HFF-Myc (cell line): ENCODE measurements at regions not wholly inside any gene's neighbourhood (a gene's known extent, or its start where the extent isn't known, plus 50 kb on each side); places are given as distances from the start of the nearest gene placed in this dataset.
"Not testable (repeated sequence)": the region's sequence is repeated elsewhere in the genome, so short reads cannot be mapped to it uniquely, and the experiment has no call there.

ENCODE experiments used
- DNase-seq: peaks from one replicate; pipeline ENCODE4 v3.0.0-alpha.2; 2011; ENCODE audit warnings: low read depth; ENCODE audit errors: extremely low read depth
- H3K4me3 ChIP-seq: replicated peaks from 2 replicates; pipeline ENCODE4 v1.5.1; 2011; ENCODE audit warnings: low read depth, mild to moderate bottlenecking, control low read depth, low read length
- CTCF ChIP-seq: IDR thresholded peaks from 2 replicates; pipeline ENCODE4 v1.5.1; 2012; ENCODE audit warnings: mild to moderate bottlenecking, low read depth, low read length, control low read depth; ENCODE audit errors: missing control alignments

GRCh38 chr13:65724226-65724625 lies 1505.9 kb downstream of the PCDH9 start:
- peak; percentile 69 for DNase-seq
- no peak for TF ChIP-seq CTCF
- H3K4me3 ChIP-seq, result no peak overlapping the region

- H3K4me3 ChIP-seq, result no peak overlapping the region
- no peak for TF ChIP-seq CTCF
- no peak for DNase-seq
These were observed 1507.6 kb downstream of the PCDH9 start for GRCh38 chr13:65722506-65722905.

GRCh38 chr13:65719831-65720230 lies 1510.3 kb downstream of the PCDH9 start:
- TF ChIP-seq CTCF, result no peak
- DNase-seq, result no peak

GRCh38 chr13:65710514-65710913 lies 1519.6 kb downstream of the PCDH9 start:
- no peak for TF ChIP-seq CTCF
- DNase-seq, result no peak
- no peak overlapping the region for H3K4me3 ChIP-seq

More at GRCh38 chr13:65719831-65720230, 1510.3 kb downstream of the PCDH9 start:
- no peak overlapping the region for H3K4me3 ChIP-seq

- TF ChIP-seq CTCF, result no peak
- DNase-seq, result no peak
- H3K4me3 ChIP-seq, result no peak overlapping the region
These were observed 1532.3 kb downstream of the PCDH9 start for GRCh38 chr13:65697843-65698242.

GRCh38 chr13:65679240-65679639 lies 1550.9 kb downstream of the PCDH9 start:
- no peak for DNase-seq
- no peak for TF ChIP-seq CTCF
- H3K4me3 ChIP-seq, result no peak overlapping the region

GRCh38 chr13:65677906-65678305 lies 1552.2 kb downstream of the PCDH9 start:
- DNase-seq, result no peak
- no peak overlapping the region for H3K4me3 ChIP-seq
- TF ChIP-seq CTCF, result no peak

GRCh38 chr13:65675383-65675782 lies 1554.8 kb downstream of the PCDH9 start:
- H3K4me3 ChIP-seq, DNase-seq: not testable (repeated sequence)
